GM18909 (cell line): ENCODE measurements at regions not wholly inside any gene's neighbourhood (a gene's known extent, or its start where the extent isn't known, plus 50 kb on each side); places are given as distances from the start of the nearest gene placed in this dataset.
"Not testable (repeated sequence)": the region's sequence is repeated elsewhere in the genome, so short reads cannot be mapped to it uniquely, and the experiment has no call there.

Source experiments
- ATAC-seq: cut with Tn5 transposase; IDR thresholded peaks from one replicate; pipeline ENCODE4 v1.9.1; 2021; ENCODE audit warnings: mild to moderate bottlenecking; ENCODE audit not compliant: unreplicated experiment, poor library complexity

DNA sequence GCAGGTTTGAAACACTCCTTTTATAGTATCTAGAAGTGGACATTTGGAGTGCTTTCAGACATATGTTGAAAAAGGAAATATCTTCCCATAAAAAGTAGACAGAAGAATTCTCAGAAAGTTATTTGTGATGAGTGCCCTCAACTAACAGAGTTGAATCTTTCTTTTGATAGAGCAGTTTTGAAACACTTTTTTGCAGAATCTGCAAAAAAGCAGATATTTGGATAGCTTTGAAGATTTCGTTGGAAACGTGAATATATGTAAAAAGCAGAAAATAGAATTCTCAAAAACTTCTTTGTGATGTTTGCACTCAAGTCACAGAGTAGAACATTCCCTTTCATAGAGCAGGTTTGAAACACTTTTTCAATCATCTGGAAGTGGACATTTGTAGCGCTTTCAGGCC lies 676.4 kb upstream of the ZNF337 start:
- not testable (repeated sequence) for ATAC-seq

DNA sequence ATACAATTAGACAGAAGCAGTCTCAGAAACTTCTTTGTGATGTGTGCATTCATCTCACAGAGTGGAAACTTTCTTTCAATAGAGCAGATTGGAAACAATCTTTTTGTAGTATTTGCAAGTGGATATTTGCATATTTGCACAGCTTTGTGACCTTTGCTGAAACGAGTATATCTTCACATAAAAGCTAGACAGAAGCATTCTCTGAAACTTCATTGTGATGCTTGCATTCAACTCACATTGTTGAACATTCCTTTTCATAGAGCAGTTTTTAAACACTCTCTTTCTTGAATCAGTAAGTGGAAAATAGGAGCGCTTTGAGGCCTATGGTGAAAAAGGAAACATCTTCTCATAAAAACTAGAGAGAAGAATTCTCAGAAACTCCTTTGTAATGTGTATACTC lies 657.9 kb upstream of the ZNF337 start:
- no peak for ATAC-seq

GRCh38 chr20:26347396-26347795 lies 650.7 kb upstream of the ZNF337 start:
- no peak for ATAC-seq

GRCh38 chr20:26340460-26341065 lies 643.9 kb upstream of the ZNF337 start:
- not testable (repeated sequence) for ATAC-seq

GRCh38 chr20:26324177-26324576 lies 627.5 kb upstream of the ZNF337 start:
- ATAC-seq = no peak

GRCh38 chr20:26315054-26315453 lies 618.4 kb upstream of the ZNF337 start:
- ATAC-seq = no peak

DNA sequence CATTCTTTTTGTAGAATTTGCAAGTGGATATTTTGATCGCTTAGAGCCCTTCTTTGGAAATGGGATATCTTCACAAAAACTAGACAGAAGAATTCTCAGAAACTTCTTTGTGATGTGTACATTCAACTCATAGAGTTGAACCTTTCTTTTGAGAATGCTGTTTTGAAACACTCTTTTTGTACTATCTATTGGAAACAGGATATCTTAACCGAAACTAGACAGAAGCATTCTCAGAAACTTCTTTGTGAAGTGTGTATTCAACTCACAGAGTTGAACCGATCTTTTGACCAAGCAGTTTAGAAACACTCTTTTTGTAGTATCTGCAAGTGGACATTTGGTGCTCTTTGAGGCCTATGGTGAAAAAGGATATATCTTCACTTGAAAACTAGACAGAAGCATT lies 613.1 kb upstream of the ZNF337 start:
- ATAC-seq = not testable (repeated sequence)

- ATAC-seq = no peak
Observed at GRCh38 chr20:26308961-26309360, 612.3 kb upstream of the ZNF337 start.

DNA sequence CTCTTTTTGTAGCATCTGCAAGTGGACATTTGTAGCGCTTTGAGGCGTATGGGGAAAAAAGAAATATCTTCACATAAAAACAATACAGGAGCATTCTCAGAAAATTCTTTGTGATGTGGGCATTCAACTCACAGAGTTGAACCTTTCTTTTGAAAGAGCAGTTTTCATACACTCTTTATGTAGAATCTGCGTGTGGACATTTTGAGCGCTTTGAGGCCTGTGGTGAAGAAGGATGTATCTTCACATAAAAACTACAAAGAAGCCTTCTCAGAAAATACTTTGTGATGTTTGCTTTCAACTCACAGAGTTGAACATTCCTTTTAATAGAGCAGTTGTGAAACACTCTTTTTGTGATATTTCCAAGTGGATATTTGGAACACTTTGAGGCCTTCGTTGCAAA lies 598.4 kb upstream of the ZNF337 start:
- no peak for ATAC-seq

DNA sequence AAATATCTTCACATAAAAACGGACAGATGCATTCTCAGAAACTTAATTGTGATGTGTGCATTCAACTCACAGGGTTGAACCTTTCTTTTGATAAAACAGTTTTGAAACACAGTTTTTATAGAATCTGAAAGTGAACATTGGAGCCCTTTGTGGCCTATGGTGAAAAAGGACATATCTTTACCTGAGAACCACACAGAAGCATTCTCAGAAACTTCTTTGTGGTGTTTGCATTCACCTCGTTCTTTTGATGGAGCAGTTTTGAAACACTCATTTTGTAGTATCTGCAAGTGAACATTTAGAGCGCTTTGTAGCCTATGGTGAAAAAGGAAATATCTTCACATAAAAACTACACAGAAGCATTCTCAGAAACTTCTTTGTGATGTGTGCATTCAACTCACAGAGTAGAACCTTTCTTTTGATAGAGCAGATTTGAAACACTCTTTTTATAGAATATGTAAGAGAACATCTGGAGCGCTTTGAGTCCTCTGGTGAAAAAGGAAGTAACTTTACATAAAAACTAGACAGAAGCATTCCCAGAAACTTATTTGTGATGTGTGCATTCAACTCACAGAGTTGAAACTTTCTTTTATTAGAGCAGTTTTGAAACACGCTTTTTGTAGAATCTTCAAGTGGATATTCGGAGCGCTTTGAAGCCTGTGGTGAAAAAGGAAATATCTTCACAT lies 591.9 kb upstream of the ZNF337 start:
- not testable (repeated sequence) for ATAC-seq

- no peak for ATAC-seq
Observed at GRCh38 chr20:26279238-26279637, 582.6 kb upstream of the ZNF337 start.

DNA sequence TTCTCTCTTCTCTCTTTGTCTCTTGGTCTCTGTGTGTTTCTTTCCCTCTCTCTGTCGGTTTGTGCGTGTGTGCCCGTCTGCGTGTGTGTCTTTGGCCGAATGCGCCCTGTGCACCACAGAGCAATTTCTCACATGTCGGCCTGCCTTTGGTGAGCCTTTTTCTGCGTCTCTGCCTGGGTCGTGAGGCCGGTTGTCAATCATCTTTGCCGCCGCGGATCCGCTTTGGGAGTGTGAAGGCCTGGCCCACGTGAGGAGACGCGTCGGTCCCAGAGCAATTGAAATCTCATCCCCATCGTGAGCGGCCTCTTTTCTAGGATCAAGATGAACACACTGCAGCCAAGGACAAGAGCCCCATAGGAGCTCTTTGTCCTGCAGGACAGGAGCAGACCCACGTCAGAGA lies 580.7 kb upstream of the ZNF337 start:
- no peak for ATAC-seq

DNA sequence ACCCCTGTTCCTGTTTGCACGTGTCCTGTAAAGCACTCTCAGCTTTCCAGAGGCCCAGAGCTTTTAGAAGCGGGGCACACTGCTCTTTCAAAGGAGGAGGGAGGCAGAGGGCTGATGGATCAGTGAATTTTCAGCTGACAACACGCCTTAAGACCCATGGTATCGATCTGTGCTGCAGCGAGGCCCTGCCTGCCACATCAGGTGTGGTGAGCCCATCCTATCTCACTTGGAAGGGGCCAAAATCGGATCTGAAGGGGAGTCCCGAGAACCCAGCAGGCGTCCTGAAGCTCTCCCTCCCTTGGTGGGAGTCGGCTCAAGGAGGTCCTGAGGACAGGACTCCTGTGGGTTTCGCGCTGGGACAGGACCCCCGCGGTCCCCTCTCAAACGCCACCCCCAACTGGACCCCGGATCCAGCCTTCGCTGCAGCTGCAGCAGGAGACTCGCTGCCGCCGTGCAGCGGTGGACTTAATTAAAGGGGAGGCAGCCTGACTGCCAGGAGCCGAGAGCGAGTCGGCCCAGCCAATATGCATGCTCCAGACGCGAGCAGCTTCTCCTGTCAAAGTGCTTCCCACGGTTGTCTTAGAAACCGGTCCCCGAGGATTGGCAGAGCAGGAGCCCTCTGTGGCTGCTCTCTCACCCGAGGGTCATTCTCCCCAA lies 580.0 kb upstream of the ZNF337 start:
- ATAC-seq = no peak

- ATAC-seq = not testable (repeated sequence)
Observed at GRCh38 chr20:26268762-26269161, 572.1 kb upstream of the ZNF337 start.

- not testable (repeated sequence) for ATAC-seq
Observed at GRCh38 chr20:26260925-26261324, 564.3 kb upstream of the ZNF337 start.

- not testable (repeated sequence) for ATAC-seq
Observed at GRCh38 chr20:26252311-26252975, 555.8 kb upstream of the ZNF337 start.

DNA sequence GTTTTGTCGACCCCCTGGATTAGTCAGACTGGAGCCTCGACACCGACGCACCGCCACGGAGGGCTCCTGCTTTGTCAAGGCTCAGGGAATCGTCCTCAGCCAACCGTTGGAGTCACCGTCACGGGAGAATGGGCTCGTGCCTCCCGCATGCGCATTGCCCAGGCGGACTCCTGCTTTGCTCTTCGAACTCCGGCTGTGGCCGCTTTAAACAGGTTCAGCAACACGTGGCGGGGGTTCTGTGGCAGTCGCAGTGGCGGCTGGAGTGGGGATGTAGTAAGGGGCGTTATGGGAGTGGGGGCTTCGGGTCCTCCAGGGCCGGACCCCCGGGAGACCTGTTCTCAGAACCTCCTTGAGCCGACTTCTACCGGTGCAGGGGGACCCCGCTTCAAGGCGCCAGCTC lies 554.7 kb upstream of the ZNF337 start:
- ATAC-seq = not testable (repeated sequence)

GRCh38 chr20:26250249-26251114 lies 553.8 kb upstream of the ZNF337 start:
- not testable (repeated sequence) for ATAC-seq

DNA sequence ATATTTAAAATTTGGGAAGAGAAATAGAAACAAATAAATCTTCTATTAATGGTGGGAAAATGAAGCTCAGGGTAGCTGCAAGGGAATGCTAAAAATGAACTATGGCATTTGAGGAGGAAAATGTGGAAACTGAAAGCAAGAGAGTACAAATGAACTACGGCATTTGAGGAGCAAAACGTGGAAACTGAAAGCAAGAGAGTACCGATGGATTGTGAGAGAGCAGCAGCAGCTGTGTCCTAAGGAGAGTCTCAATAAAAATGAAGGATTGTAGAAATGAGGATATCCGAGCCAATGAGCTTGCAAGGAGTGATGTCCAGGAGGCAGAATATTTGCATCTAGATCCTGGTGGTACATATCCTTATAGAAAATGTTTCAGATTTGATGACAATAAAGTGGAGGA lies 547.1 kb upstream of the ZNF337 start:
- ATAC-seq = no peak

DNA sequence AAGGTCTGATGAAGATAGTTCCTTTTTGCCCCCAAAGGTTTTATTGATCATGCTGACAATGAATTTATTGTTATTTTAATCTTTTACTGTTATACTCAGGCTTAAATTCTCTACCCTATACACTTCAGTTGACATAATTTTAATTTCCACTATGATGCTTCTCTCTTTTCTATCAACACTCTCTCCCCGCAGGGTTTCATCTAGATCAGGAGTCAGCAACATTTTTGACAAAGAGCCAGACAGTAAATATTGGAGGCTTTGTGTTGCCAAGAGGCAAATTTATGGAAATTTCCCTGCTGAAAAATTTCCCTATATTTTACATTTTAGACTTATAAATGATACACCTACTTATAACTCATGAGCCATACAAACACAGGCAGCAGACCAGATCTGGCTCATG lies 524.0 kb upstream of the ZNF337 start:
- not testable (repeated sequence) for ATAC-seq
